PC-3 (cell line): ENCODE measurements at regions not wholly inside any gene's neighbourhood (a gene's known extent, or its start where the extent isn't known, plus 50 kb on each side); places are given as distances from the start of the nearest gene placed in this dataset.
A peak's percentile ranks its signal among the peaks of the same experiment; 100 is the strongest.

Experiments
- ATAC-seq: fragments of 200-7000 bp; cut with Tn5 transposase; 2 replicates; pipeline ENCODE4 v1.9.1; 2020; ENCODE audit warnings: mild to moderate bottlenecking, moderate library complexity
- BruUV-seq: library from RNA; stranded (reverse); fragments of 400-500 nt; replicated peaks from 2 replicates; lab custom pipeline; 2021; lab: Mats Ljungman, UMichigan
- CTCF ChIA-PET: fragments of 300-600 bp; sonication (Branson Sonifier 250); formaldehyde crosslinking; loops from one replicate; lab custom pipeline; 2022; ENCODE audit warnings: antibody characterized with exemption; lab: Charles Lee
- POLR2A ChIA-PET: fragments of 300-600 bp; sonication (Branson Sonifier 250); formaldehyde crosslinking; loops from one replicate; lab custom pipeline; 2022; ENCODE audit warnings: antibody characterized with exemption; ENCODE audit not compliant: unreplicated experiment; lab: Charles Lee
- DNase-seq: peaks from one replicate; pipeline ENCODE4 v3.0.0-alpha.2; 2015
- H2AFZ ChIP-seq: fragments of 300-600 bp; sonication (generic); 2 replicates; pipeline ENCODE4 v1.6.0; 2016; ENCODE audit warnings: antibody characterized with exemption, low read length
- H3F3A ChIP-seq: fragments of 300-600 bp; sonication (generic); one replicate; pipeline ENCODE4 v1.6.0; 2017; ENCODE audit warnings: antibody characterized with exemption, low read length, control low read depth, mild to moderate bottlenecking; ENCODE audit not compliant: unreplicated experiment
- H3K27ac ChIP-seq: fragments of 300-600 bp; sonication (generic); 2 replicates; pipeline ENCODE4 v1.5.1; 2016; ENCODE audit warnings: mild to moderate bottlenecking, low read length
- H3K27me3 ChIP-seq: fragments of 300-600 bp; sonication (generic); 2 replicates; pipeline ENCODE4 v1.6.1; 2016; ENCODE audit warnings: low read length, mixed read lengths
- H3K36me3 ChIP-seq: fragments of 300-600 bp; sonication (generic); 2 replicates; pipeline ENCODE4 v1.6.1; 2016; ENCODE audit warnings: low read depth, mixed run types, low read length, mixed read lengths
- H3K4me1 ChIP-seq: fragments of 300-600 bp; sonication (generic); 2 replicates; pipeline ENCODE4 v1.5.1; 2016; ENCODE audit warnings: low read length; ENCODE audit not compliant: insufficient read depth
- H3K4me2 ChIP-seq: fragments of 300-600 bp; sonication (generic); 2 replicates; pipeline ENCODE4 v1.6.0; 2016; ENCODE audit warnings: low read length
- H3K4me3 ChIP-seq: fragments of 300-600 bp; sonication (generic); 2 replicates; pipeline ENCODE4 v1.5.1; 2016; ENCODE audit warnings: mild to moderate bottlenecking, low read length, mixed read lengths
- H3K79me2 ChIP-seq: fragments of 300-600 bp; sonication (generic); 2 replicates; pipeline ENCODE4 v1.6.1; 2017; ENCODE audit warnings: low read length, mixed read lengths
- H3K9ac ChIP-seq: fragments of 300-600 bp; sonication (generic); 2 replicates; pipeline ENCODE4 v1.6.0; 2016; ENCODE audit warnings: mild to moderate bottlenecking, low read length
- H3K9me2 ChIP-seq: fragments of 300-600 bp; sonication (generic); replicated peaks from 2 replicates; pipeline ENCODE4 v1.6.1; 2016; ENCODE audit warnings: mixed run types, low read length, mixed read lengths
- H3K9me3 ChIP-seq: fragments of 300-600 bp; sonication (generic); 2 replicates; pipeline ENCODE4 v1.6.1; 2016; ENCODE audit warnings: low read length, mixed read lengths
- H4K20me1 ChIP-seq: fragments of 300-600 bp; sonication (generic); 2 replicates; pipeline ENCODE4 v1.6.1; 2016; ENCODE audit warnings: low read length, mixed read lengths
- CTCF ChIP-seq: fragments of 300-600 bp; sonication (generic); conservative IDR thresholded peaks from 2 replicates; pipeline ENCODE4 v1.5.1; 2017; ENCODE audit warnings: antibody characterized with exemption, low read depth, mild to moderate bottlenecking, low read length
- EZH2 ChIP-seq: fragments of 300-600 bp; sonication (generic); IDR thresholded peaks from one replicate; pipeline ENCODE4 v1.6.1; 2017; ENCODE audit warnings: antibody characterized with exemption, mild to moderate bottlenecking, low read length; ENCODE audit not compliant: unreplicated experiment
- EZH2phosphoT487 ChIP-seq: fragments of 300-600 bp; sonication (generic); IDR thresholded peaks from 2 replicates; pipeline ENCODE4 v1.6.1; 2018; ENCODE audit warnings: mild to moderate bottlenecking, antibody characterized with exemption, low read length, borderline replicate concordance
- intact Hi-C: fragments of 100-400 bp; cut with micrococcal nuclease; formaldehyde crosslinking; loops from 2 replicates; pipeline ENCODE4 v1.9.0; 2023

GRCh38 chr11:30107899-30108298 is 91.1 kb upstream of the KCNA4 start:
- H2AFZ ChIP-seq, result no peak overlapping the region
- H3K27me3 ChIP-seq, result no peaks in the 10 kb centered on the region
- TF ChIP-seq EZH2phosphoT487, result no peak
- no peak for TF ChIP-seq EZH2
- no peak for TF ChIP-seq CTCF
- CTCF ChIA-PET, result no interaction called here
- no peak for ATAC-seq
- H3K4me3 ChIP-seq, result no peak overlapping the region
- no peak overlapping the region for H3K9ac ChIP-seq
- H3F3A ChIP-seq, result no peaks in the 10 kb centered on the region
- DNase-seq, result peak; percentile 39
- H3K4me2 ChIP-seq, result no peak overlapping the region
- no peak overlapping the region for H3K27ac ChIP-seq
- intact Hi-C loops, result no loop called here
- H3K4me1 ChIP-seq, result no peaks in the 10 kb centered on the region
- POLR2A ChIA-PET, result no interaction called here
- H3K9me2 ChIP-seq, result no peaks in the 10 kb centered on the region
- BruUV-seq, result no TSS peak
- no peaks in the 10 kb centered on the region for H3K79me2 ChIP-seq
- no peaks in the 10 kb centered on the region for H4K20me1 ChIP-seq
- no peaks in the 10 kb centered on the region for H3K36me3 ChIP-seq
- H3K9me3 ChIP-seq, result no peaks in the 10 kb centered on the region

GRCh38 chr11:30109774-30110173 is 92.9 kb upstream of the KCNA4 start:
- ChIA-PET CTCF (no interaction called here), POLR2A (no interaction called here)
- Histone ChIP-seq H3K9me3 (no peaks in the 10 kb centered on the region), H3K4me3 (no peak overlapping the region), H4K20me1 (no peaks in the 10 kb centered on the region), H2AFZ (no peak overlapping the region), H3F3A (no peaks in the 10 kb centered on the region), H3K27me3 (no peaks in the 10 kb centered on the region), H3K27ac (no peak overlapping the region), H3K36me3 (no peaks in the 10 kb centered on the region), H3K4me2 (no peak overlapping the region), H3K9me2 (no peaks in the 10 kb centered on the region), H3K79me2 (no peaks in the 10 kb centered on the region), H3K4me1 (no peaks in the 10 kb centered on the region), H3K9ac (no peak overlapping the region)
- ATAC-seq (no peak), DNase-seq (no peak)
- no peak for TF ChIP-seq CTCF
- no peak for TF ChIP-seq EZH2
- no peak for TF ChIP-seq EZH2phosphoT487
- no TSS peak for BruUV-seq
- intact Hi-C loops, result no loop called here

- no peak for ATAC-seq
- H3K9me2 ChIP-seq, result no peaks in the 10 kb centered on the region
- H3K4me2 ChIP-seq, result no peak overlapping the region
- ChIA-PET POLR2A (no interaction called here), CTCF (no interaction called here)
- no peak overlapping the region for H3K27ac ChIP-seq
- no peaks in the 10 kb centered on the region for H3K36me3 ChIP-seq
- H3K79me2 ChIP-seq, result no peaks in the 10 kb centered on the region
- no peaks in the 10 kb centered on the region for H3F3A ChIP-seq
- H3K27me3 ChIP-seq, result no peaks in the 10 kb centered on the region
- H3K4me1 ChIP-seq, result no peaks in the 10 kb centered on the region
- no TSS peak for BruUV-seq
- TF ChIP-seq EZH2phosphoT487 (no peak), CTCF (no peak), EZH2 (no peak)
- H3K9me3 ChIP-seq, result no peaks in the 10 kb centered on the region
- no peak overlapping the region for H2AFZ ChIP-seq
- DNase-seq, result no peak
- intact Hi-C loops, result no loop called here
- H3K9ac ChIP-seq, result no peak overlapping the region
- no peaks in the 10 kb centered on the region for H4K20me1 ChIP-seq
- H3K4me3 ChIP-seq, result no peak overlapping the region
Observed at GRCh38 chr11:30110691-30111090, 93.9 kb upstream of the KCNA4 start.
